Natural killer cell treated with Interleukin-12 subunit alpha and Interleukin-12 subunit beta and Interleukin-15 and Interleukin-18, amount 100 ng/mL, for 72 hours (primary cell): ENCODE measurements at regions not wholly inside any gene's neighbourhood (a gene's known extent, or its start where the extent isn't known, plus 50 kb on each side); places are given as distances from the start of the nearest gene placed in this dataset.

Source experiments
- ATAC-seq, 2 donors: fragments of 150-1000 bp; cut with Tn5 transposase in 1 of 2; sonication (Bioruptor Pico), chemical (Tn5 transposase) in 1 of 2; 2 replicates each; pipeline ENCODE4 v1.10.0; 2021
- DNase-seq: peaks from one replicate; pipeline ENCODE4 v3.0.0; 2022; ENCODE audit warnings: low spot score
- H3K27ac Mint-ChIP-seq, 2 donors: 1 replicate in 1 of 2; 2 replicates in 1 of 2; pipeline ENCODE4 v1.8.0; 2022; ENCODE audit warnings: mixed read lengths in 2 of 2, mild to moderate bottlenecking in 1 of 2, moderate library complexity in 1 of 2
- H3K27me3 Mint-ChIP-seq, 2 donors: 1 replicate in 1 of 2; 2 replicates in 1 of 2; pipeline ENCODE4 v1.8.0; 2022; ENCODE audit warnings: mixed read lengths in 2 of 2
- H3K36me3 Mint-ChIP-seq: one replicate; pipeline ENCODE4 v1.8.0; 2022; ENCODE audit warnings: mixed read lengths
- H3K4me1 Mint-ChIP-seq, 2 donors: 1 replicate in 1 of 2; 2 replicates in 1 of 2; pipeline ENCODE4 v1.8.0; 2022; ENCODE audit warnings: low read depth in 2 of 2, mixed read lengths in 2 of 2, mild to moderate bottlenecking in 1 of 2
- H3K4me3 Mint-ChIP-seq: one replicate; pipeline ENCODE4 v1.8.0; 2022; ENCODE audit warnings: mixed read lengths
- H3K9me3 Mint-ChIP-seq: 2 replicates; pipeline ENCODE4 v1.8.0; 2022; ENCODE audit warnings: mixed read lengths

- Mint-ChIP-seq H3K4me1 (peaks cover 11 to 15% of the 10 kb centered on the region in 2 donors), H3K27ac (no peak overlapping the region), H3K9me3 (no peaks in the 10 kb centered on the region), H3K4me3 (no peak overlapping the region), H3K27me3 (peaks cover 12 to 13% of the 10 kb centered on the region in 2 donors), H3K36me3 (no peaks in the 10 kb centered on the region)
- no peak for DNase-seq
- ATAC-seq, result no peak
These were observed 234.9 kb downstream of the ERMARD start for GRCh38 chr6:169986171-169986847.

GRCh38 chr6:169985121-169986015 lies 233.9 kb downstream of the ERMARD start:
- H3K27me3 Mint-ChIP-seq, result peaks cover 12 to 14% of the 10 kb centered on the region in 2 donors
- no peaks in the 10 kb centered on the region for H3K9me3 Mint-ChIP-seq
- ATAC-seq, result peak in 1 of 2 donors; percentile 35
- H3K27ac Mint-ChIP-seq, result no peak overlapping the region
- DNase-seq, result no peak
- H3K4me1 Mint-ChIP-seq, result peaks cover 9 to 12% of the 10 kb centered on the region in 2 donors
- no peaks in the 10 kb centered on the region for H3K36me3 Mint-ChIP-seq
- no peak overlapping the region for H3K4me3 Mint-ChIP-seq

- H3K4me3 Mint-ChIP-seq, result no peak overlapping the region
- H3K9me3 Mint-ChIP-seq, result no peaks in the 10 kb centered on the region
- no peaks in the 10 kb centered on the region for H3K36me3 Mint-ChIP-seq
- DNase-seq, result no peak
- peaks cover 3 to 17% of the 10 kb centered on the region in 2 donors for H3K27me3 Mint-ChIP-seq
- ATAC-seq, result peak in 1 of 2 donors; percentile 51
- H3K27ac Mint-ChIP-seq, result no peak overlapping the region
- H3K4me1 Mint-ChIP-seq, result peaks cover 2 to 3% of the 10 kb centered on the region in 2 donors
These were observed 233.0 kb downstream of the ERMARD start for GRCh38 chr6:169984181-169985120.

DNA sequence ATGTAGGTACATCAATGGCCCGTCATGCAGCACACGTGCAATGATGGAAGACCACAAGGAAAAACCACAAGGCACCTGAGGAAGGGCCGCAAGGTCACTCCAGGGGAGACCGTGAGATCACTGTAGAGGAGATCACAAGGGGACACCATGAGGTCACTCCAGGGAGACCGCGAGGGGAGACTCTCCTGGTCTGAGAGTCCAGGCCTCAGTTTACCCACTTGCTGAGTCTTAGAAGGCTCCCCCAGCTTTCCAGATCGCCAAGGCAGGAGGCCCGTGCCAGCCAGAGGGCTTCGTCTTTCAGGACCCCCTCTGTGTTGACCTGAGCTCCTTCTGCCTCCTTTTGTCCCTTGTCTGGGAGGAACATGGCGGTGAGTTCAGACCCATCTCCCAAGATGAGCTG lies 232.2 kb downstream of the ERMARD start:
- no peak overlapping the region for H3K4me3 Mint-ChIP-seq
- DNase-seq, result no peak
- no peaks in the 10 kb centered on the region for H3K36me3 Mint-ChIP-seq
- H3K27me3 Mint-ChIP-seq, result peaks cover 0 to 18% of the 10 kb centered on the region in 2 donors
- no peak for ATAC-seq
- no peaks in the 10 kb centered on the region for H3K4me1 Mint-ChIP-seq
- H3K27ac Mint-ChIP-seq, result no peak overlapping the region
- H3K9me3 Mint-ChIP-seq, result no peaks in the 10 kb centered on the region

DNA sequence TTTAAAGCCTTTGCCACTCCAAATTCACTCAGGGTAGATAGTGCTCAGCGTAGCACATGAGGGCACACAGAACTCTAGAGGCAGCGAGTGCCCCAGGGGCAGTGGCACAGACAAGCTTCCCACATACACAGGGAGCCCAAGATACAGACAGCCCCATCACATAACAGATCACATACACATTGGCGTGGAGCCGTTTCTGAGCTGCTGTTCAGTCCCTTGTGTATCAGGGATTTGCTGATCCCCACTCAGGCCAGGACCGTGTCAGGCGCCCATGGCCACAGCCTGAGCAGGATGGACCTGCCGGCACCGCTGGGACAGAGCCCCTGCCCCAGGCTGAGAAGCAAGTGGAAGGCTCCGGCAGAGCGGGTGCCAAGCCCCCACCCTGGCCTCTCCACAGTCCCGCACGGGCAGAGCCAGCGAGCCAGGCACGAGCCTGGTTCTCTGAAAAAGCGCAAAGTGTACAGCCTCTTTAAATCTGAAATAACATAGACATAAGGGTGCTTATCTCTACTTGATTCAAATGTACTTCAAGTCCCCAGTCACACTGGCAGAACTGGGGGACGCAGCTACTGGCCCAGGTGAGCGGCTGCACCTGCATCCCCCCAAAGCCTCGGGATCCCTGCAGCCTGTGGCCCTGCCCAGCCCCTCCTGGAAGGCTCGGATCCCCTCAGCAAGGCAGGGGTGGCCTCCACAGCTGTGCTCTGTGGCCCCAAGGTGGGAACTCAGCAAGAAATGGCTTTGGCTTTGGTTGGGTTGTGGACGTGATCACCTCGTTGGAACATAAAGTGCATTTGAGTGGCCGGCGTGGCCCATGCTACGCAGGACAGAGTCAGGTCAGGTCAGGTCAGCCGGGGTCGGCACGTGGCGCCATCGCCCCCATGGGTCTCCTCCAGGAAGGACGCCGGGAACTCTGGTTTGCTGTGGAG lies 231.3 kb downstream of the ERMARD start:
- DNase-seq, result no peak
- ATAC-seq, result no peak
- peaks cover 0 to 18% of the 10 kb centered on the region in 2 donors for H3K27me3 Mint-ChIP-seq
- H3K9me3 Mint-ChIP-seq, result no peaks in the 10 kb centered on the region
- no peak overlapping the region for H3K27ac Mint-ChIP-seq
- H3K4me3 Mint-ChIP-seq, result no peak overlapping the region
- no peaks in the 10 kb centered on the region for H3K36me3 Mint-ChIP-seq
- no peaks in the 10 kb centered on the region for H3K4me1 Mint-ChIP-seq

DNA sequence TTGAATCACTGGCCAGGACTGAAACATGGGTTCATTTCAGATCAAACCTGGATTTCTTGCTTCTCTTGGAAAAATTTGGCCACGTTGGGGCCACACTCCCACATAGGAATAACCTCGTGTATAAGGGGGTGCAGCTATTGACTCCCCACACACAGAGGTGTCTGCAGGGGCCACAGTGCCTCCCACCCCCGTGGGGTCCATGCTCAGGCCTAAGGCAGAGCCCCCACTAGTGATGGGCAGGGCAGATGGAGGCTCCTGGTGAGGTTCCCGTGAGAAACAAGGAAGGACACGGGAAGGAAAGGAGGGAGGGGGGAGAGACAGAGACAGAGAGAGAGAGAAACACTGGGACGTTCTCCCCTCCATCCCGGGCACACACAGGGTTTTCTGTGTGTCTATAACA lies 230.5 kb downstream of the ERMARD start:
- H3K27ac Mint-ChIP-seq, result no peak overlapping the region
- no peaks in the 10 kb centered on the region for H3K9me3 Mint-ChIP-seq
- ATAC-seq, result no peak
- H3K36me3 Mint-ChIP-seq, result no peaks in the 10 kb centered on the region
- peaks cover 3 to 5% of the 10 kb centered on the region in 2 donors for H3K4me1 Mint-ChIP-seq
- peaks cover 7 to 19% of the 10 kb centered on the region in 2 donors for H3K27me3 Mint-ChIP-seq
- no peak overlapping the region for H3K4me3 Mint-ChIP-seq
- DNase-seq, result no peak

DNA sequence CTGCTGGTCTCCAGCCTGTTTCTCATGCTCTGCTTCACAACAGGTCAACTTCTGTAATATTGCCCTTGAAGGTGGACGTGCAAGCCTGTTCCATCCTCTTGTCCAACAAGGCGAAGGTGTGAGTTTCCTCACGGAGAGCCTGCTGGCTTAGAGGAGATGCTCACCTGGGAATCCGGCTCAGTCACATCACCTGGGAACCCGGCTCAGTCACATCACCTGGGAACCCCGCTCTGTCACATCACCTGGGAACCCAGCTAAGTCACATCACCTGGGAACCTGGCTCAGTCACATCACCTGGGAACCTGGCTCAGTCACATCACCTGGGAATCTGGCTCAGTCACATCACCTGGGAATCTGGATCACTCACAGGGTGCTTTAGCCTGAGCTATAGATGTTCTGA lies 230.1 kb downstream of the ERMARD start:
- ATAC-seq, result no peak
- no peak overlapping the region for H3K27ac Mint-ChIP-seq
- no peaks in the 10 kb centered on the region for H3K9me3 Mint-ChIP-seq
- H3K36me3 Mint-ChIP-seq, result no peaks in the 10 kb centered on the region
- peaks cover 6 to 9% of the 10 kb centered on the region in 2 donors for H3K4me1 Mint-ChIP-seq
- no peak for DNase-seq
- no peak overlapping the region for H3K4me3 Mint-ChIP-seq
- H3K27me3 Mint-ChIP-seq, result peaks cover 10 to 22% of the 10 kb centered on the region in 2 donors

DNA sequence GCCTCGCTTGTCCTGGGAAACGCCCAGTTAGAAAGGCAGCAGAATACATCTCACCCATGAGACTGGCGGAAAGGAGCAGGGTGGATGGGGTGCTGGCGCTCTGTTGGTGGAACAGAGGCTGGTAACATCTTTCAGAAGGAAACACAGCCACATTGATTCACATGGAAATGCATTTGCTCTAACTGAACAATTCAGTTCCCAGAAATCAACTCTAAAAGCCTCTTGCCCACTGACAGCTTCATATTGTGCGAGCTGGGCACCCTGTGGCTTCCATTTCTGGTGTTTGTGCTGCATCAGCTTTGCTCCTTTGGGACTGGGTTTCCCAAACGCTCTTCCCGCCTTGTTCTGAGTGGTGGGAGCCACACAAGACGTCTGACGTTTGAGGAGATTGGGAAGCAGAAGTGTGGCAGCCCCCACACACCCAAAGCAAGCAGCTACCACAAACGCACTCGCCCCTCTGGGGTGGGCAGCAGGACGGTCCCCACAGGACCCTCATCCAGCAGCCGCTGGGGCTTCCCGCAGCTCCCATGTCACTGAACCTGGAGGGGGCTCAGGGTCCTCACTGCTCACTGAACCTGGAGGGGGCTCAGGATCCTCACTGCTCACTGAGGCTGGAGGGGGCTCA lies 229.5 kb downstream of the ERMARD start:
- H3K4me1 Mint-ChIP-seq, result peaks cover 6 to 13% of the 10 kb centered on the region in 2 donors
- no peaks in the 10 kb centered on the region for H3K9me3 Mint-ChIP-seq
- no peak for DNase-seq
- H3K27ac Mint-ChIP-seq, result no peak overlapping the region
- peaks cover 10 to 22% of the 10 kb centered on the region in 2 donors for H3K27me3 Mint-ChIP-seq
- ATAC-seq, result no peak
- H3K36me3 Mint-ChIP-seq, result no peaks in the 10 kb centered on the region
- H3K4me3 Mint-ChIP-seq, result no peak overlapping the region

GRCh38 chr6:169979873-169980432 lies 228.5 kb downstream of the ERMARD start:
- DNase-seq (no peak), ATAC-seq (no peak)
- Mint-ChIP-seq H3K4me3 (no peak overlapping the region), H3K4me1 (peaks cover 6 to 16% of the 10 kb centered on the region in 2 donors), H3K9me3 (no peaks in the 10 kb centered on the region), H3K36me3 (no peaks in the 10 kb centered on the region), H3K27ac (no peak overlapping the region), H3K27me3 (peaks cover 10 to 22% of the 10 kb centered on the region in 2 donors)

DNA sequence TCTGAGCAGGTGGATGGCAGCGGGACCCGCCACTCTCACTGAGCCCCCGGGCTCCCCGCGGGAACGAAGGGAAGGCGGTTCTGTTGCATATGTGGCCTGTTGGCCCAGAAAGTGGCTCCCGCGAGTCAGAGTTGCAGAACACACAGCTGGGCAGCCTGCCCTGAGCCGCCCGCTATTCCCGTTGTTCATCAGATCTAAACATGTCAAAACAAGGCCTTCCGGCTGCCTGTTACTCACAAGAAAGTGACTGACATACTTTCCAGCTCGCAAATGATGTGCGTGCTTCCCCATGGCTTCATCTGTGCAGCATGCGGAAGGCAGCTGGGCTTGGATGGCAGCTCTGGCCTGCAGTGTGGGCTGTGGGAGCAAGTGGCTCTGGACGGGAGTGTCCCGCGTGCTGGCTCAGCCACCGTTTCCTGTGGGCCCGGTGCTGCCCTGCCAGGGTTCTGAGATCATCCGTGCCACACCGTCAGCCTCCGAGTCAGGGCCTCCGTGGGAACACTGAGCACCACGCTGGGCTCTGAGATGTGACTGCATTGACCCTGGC lies 227.3 kb downstream of the ERMARD start:
- H3K4me1 Mint-ChIP-seq, result peaks cover 6 to 21% of the 10 kb centered on the region in 2 donors
- no peaks in the 10 kb centered on the region for H3K9me3 Mint-ChIP-seq
- ATAC-seq (no peak), DNase-seq (no peak)
- H3K27ac Mint-ChIP-seq, result no peak overlapping the region
- H3K4me3 Mint-ChIP-seq, result no peak overlapping the region
- peaks cover 16 to 25% of the 10 kb centered on the region in 2 donors for H3K27me3 Mint-ChIP-seq
- no peaks in the 10 kb centered on the region for H3K36me3 Mint-ChIP-seq

DNA sequence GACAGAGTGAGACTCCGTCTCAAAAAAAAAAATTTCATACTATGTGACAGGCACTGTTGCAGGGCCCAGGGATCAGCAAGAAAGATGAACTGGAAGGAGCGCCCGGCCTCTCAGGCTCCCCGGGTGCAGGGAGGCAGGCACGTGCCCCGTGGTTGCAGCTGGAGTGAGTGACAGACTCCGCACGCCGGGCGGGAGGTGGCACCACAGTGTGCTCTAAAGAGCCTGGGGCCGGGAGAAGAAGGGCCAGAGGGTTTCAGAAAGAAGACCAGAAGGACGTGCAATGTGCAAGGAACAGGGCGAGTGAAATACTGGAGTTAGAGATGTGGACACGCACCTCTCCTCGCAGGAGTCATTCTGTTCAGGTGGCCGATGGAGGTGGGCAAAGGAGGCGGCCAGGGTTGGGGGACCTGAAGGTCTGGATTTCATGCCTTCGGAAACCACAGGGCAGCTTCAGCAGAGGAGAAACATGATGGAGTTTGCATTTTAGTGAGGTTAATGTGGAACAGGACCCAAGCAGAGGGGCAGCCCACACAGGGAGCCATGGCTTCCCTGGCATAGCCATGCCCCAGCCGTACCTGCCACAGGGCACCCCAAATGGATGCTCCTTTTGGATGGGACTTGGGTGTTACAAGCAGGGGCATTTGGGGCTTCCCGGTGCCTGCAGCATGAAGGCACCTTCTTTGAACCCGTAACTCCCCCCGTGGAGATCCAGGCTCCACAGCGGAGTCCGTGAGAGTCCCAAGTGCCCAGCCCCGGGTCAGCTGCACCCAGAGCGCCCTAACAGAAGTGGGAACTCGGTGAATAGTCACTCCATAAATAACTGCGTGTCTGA lies 226.2 kb downstream of the ERMARD start:
- Mint-ChIP-seq H3K4me1 (peaks cover 6 to 21% of the 10 kb centered on the region in 2 donors), H3K36me3 (no peaks in the 10 kb centered on the region), H3K27ac (peak overlapping the region in 1 of 2 donors; percentile 14), H3K4me3 (no peak overlapping the region), H3K27me3 (peaks cover 16 to 25% of the 10 kb centered on the region in 2 donors), H3K9me3 (no peaks in the 10 kb centered on the region)
- ATAC-seq, result no peak
- no peak for DNase-seq
